ENCODE measurements at regions not wholly inside any gene's neighbourhood (a gene's known extent, or its start where the extent isn't known, plus 50 kb on each side); places are given as distances from the start of the nearest gene placed in this dataset.
"Not testable (repeated sequence)": the region's sequence is repeated elsewhere in the genome, so short reads cannot be mapped to it uniquely, and the experiment has no call there.

GRCh38 chr6:8361259-8361658 is 74.1 kb downstream of the SLC35B3 start:
- DNase-seq = no peak

GRCh38 chr6:8352966-8353340 is 82.4 kb downstream of the SLC35B3 start:
- DNase-seq = no peak

DNA sequence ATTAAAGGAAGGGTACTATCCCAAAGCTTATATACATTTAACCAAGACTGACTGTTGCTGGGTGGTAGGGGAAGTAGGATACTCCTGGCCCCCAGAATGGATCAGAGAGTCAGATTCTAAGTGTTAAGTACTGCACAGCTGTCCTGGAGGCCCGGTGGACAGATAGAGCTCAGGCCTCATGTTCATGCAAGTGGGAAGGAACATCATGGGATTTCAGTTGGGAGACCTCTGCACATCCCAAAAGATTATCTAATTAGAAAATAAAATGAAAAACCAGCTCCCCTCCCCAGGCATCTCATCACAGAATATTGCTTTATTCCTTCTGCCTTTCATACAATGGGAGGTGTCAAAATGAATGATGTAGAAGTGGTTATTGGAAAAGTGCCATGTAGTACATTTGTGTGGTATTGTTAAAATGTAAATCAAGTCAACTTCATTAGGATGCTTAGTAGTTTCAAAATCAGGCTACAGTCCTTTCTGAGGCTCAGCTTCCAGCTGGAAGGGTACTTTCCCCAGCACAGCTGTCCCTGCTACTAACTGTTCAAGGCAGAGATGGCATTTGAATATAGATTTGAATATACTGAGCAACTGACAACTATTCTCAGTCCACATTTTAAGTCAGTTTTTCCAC is 82.9 kb downstream of the SLC35B3 start:
- no peak for DNase-seq

DNA sequence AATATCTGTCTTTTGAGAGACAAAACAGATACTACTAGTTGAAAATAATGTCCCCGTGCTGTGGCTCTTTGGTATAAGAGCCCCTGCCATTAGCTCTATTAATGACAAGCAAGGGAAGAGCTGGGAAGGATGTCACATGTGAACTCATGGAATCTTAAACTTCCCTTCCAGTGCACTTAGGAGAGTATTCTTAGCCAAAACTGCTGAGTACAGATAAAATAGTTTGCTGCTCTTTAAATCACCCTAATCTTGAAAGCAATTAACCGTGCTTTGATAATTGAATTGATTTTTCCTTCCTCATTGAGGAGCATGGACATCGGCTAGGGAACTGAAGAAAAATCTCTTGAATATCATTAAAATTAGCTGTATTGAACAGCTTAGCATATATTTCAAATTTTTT is 91.7 kb downstream of the SLC35B3 start:
- DNase-seq = no peak

- DNase-seq = no peak
Observed at GRCh38 chr6:8342241-8342819, 93.0 kb downstream of the SLC35B3 start.

GRCh38 chr6:8337147-8337546 is 98.2 kb downstream of the SLC35B3 start:
- no peak for DNase-seq

GRCh38 chr6:8336406-8337057 is 98.8 kb downstream of the SLC35B3 start:
- DNase-seq = no peak

DNA sequence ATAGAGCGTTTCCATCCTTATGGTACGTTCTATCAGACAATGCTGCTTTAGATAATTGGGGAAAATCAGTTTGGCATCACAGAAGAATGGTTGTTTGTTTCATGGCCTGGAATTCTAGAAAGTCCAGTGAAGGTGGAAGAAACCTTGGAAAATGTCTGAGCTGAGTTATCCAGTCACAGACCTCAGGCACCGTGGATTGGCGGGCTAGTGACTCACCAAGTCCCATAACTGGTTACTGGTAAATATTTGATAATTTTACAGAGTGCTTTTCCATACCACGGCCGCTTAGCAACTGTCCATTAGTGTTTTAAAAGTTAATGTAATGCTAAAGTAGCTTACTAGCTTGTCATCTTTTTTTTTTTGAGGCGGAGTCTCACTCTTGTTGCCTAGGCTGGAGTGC is 99.4 kb downstream of the SLC35B3 start:
- DNase-seq = no peak

GRCh38 chr6:8335381-8335780 is 100.0 kb downstream of the SLC35B3 start:
- no peak for DNase-seq

- DNase-seq = no peak
Observed at GRCh38 chr6:8334113-8334512, 101.2 kb downstream of the SLC35B3 start.

DNA sequence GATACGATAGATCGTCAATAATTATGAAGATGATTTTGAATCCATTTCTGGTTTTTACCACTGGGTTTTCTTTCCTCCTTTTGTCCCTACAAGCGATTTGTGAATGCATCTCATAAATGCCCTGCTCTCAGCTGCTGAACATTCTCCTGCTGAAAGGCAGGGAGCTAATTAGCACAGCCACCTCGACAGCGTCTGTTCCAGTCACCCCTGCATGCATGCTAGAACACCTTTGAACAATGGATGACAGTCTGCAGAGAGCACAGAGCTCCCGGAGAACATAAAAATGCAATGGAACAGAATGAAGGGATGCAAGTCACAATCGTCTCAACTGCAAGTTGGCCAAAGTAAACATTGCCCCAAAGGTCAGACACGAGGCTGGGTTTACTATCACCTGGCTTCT is 105.8 kb downstream of the SLC35B3 start:
- DNase-seq = no peak

GRCh38 chr6:8325743-8326142 is 109.6 kb downstream of the SLC35B3 start:
- DNase-seq = no peak

DNA sequence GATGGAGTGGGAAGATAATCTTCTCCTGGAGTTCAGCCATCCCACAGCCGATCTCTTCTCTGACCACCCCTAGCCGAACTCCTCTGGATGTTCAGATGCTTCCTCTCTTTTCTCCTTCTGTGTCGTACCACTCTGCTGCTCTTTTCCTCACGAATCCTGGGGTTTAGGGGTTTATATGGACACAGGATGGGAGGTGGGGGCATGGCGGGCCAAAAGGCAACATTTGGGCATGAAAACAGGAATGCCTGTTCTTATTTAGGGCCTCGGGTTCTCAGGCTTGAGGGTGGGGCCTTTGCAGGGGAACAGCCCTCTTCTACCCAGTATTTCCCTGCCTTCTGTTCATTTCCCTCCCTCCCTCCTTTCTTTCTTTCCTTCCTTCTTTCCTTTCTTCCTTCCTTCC is 112.7 kb downstream of the SLC35B3 start:
- DNase-seq = no peak

DNA sequence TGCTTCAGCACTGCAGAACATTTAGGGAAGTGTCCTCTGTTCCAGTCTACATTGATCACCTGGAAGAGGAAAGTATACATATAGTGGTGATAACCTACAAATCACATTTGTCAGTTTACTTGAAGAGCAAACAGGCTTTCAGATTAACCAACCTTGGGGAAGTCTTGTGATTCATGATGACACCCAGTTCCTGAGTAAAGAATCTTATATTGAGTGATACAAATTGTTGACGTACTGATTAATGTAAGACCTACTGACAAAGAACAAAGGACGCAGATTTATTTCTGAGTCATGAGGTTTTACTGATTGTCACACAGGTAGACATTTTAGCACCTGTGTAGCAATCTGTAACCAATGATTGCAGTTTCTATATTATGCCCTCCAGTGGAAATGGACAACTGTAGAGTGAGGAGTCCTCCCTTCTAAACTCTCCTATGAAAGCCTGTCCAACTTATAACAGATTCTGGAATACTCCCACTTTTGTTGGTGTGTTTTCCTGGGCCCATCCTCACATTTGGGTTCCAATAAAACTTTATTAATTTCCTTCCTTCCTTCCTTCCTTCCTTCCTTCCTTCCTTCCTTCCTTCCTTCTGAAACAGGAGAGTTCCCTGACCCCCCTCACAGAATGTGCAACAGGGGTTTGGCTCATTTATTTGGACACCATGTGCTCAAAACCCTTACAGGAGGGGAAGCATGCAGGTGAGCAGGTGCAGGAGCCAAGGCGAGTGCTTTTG is 113.5 kb downstream of the SLC35B3 start:
- DNase-seq = no peak

GRCh38 chr6:8315154-8315553 is 120.2 kb downstream of the SLC35B3 start:
- no peak for DNase-seq

- DNase-seq = no peak
Observed at GRCh38 chr6:8301502-8301901, 133.8 kb downstream of the SLC35B3 start.

GRCh38 chr6:8299034-8299433 is 136.3 kb downstream of the SLC35B3 start:
- DNase-seq = no peak

GRCh38 chr6:8282946-8283345 is 152.4 kb downstream of the SLC35B3 start:
- not testable (repeated sequence) for DNase-seq

GRCh38 chr6:8282380-8282779 is 153.0 kb downstream of the SLC35B3 start:
- DNase-seq = no peak

DNA sequence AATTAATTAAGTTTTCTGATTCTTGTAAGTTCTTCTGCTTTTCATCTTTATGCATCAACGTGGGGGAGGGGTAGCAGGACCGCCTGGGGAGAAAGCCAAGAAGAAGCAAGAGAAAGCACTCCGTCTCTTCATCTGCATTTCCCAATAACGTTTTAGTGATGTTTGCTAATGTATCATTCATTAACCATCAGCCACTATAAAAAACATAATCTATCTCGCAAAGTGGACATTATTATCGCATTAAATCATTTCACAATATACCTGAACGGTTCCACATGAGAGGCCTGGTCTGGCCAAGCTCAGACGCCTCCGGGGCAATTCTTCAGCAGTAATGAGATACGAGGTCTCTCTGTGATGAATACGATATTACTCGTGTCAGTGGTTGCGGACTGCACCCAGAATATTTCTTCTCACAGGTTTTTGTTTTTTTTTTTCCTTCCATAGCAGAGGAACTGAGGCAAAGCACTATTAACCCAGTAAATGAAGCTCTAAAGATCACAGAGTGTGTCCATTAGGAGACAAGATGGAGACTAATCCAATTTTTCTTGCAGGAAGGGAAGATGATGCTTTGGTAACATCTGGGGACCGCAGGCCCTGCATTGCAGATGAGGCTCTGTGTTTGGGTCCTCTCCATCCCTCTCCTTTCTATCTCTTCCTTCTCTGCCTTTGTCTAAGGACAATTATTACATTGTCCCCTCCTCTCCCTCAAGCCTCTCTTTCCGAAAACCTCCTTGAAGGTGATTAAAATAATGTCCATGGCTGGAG is 156.1 kb downstream of the SLC35B3 start:
- no peak for DNase-seq

DNA sequence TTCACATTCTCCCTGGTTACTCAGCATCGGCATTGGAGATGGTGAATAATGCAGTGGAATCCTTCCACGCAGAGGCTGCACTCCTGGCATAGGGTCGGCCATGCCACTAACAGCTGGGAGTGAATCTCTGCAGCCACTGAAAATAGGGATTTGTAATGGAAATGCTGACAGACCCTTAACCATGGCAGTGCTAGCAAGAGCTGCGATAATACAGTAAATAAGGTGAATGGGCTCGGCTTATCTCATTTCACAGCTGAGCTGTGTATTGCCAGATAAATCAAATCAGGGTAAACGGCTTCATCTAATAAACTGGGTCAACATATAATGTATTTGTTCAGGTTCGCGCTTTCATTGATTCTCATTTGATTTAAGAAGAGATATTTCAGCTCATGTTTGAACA is 156.8 kb downstream of the SLC35B3 start:
- DNase-seq = no peak

DNA sequence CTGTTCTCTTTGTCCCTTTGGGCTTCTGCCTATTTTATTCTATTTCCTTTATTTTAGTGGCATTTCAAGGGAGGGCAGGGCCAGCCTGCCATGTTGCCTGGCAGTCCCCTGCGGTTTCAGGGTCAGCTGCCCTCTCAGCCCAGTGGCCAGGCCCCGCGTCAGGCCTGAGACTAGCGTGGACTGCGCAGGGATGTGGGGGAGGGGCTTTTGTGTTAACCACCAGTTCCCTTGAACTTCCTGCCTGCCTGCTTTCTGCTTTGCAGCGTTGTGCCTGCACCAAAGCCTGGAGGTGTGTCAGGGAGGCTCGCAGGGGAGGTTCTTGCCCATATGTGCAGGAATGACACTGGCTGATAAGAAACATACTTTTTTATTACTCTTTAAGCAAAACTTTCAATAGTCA is 157.6 kb downstream of the SLC35B3 start:
- DNase-seq = no peak

DNA sequence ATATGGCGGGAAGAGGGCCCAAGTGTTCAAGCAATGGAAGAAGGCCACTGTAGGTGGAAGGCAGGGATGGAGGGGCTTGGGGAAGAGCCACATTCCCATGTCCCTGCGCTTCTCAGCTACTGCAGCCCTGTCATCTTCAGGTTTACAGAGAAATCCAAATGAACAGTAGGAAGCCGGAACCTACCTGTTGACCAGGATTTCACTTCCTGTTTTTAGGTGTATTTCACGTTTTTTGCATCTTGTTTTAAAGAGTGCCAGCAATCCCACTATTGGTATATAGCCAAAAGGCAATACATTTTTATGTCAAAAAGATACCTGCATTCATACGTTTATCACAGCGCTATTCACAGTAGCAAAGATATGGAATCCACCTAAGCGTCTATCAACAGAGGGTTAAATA is 159.2 kb downstream of the SLC35B3 start:
- no peak for DNase-seq
